Stromal cell of bone marrow (primary cell): ENCODE measurements at regions not wholly inside any gene's neighbourhood (a gene's known extent, or its start where the extent isn't known, plus 50 kb on each side); places are given as distances from the start of the nearest gene placed in this dataset.

Source experiments
- DNase-seq: peaks from one replicate; pipeline ENCODE4 v3.0.0-alpha.2; 2012; ENCODE audit warnings: low read depth

GRCh38 chr4:59243038-59243437 is 1957.1 kb upstream of the ADGRL3 start:
- DNase-seq, result no peak

- no peak for DNase-seq
Measured at GRCh38 chr4:59247032-59247431, 1953.1 kb upstream of the ADGRL3 start.

GRCh38 chr4:59248313-59248712 is 1951.8 kb upstream of the ADGRL3 start:
- no peak for DNase-seq

- no peak for DNase-seq
Measured at GRCh38 chr4:59249110-59249509, 1951.0 kb upstream of the ADGRL3 start.

GRCh38 chr4:59258002-59258401 is 1942.1 kb upstream of the ADGRL3 start:
- no peak for DNase-seq

GRCh38 chr4:59307609-59308008 is 1892.5 kb upstream of the ADGRL3 start:
- DNase-seq, result no peak

- no peak for DNase-seq
Measured at GRCh38 chr4:59314637-59315036, 1885.5 kb upstream of the ADGRL3 start.

- DNase-seq, result no peak
Measured at GRCh38 chr4:59339631-59340030, 1860.5 kb upstream of the ADGRL3 start.

- DNase-seq, result no peak
Measured at GRCh38 chr4:59341506-59341905, 1858.6 kb upstream of the ADGRL3 start.

GRCh38 chr4:59348949-59349348 is 1851.2 kb upstream of the ADGRL3 start:
- DNase-seq, result no peak

GRCh38 chr4:59369229-59369628 is 1830.9 kb upstream of the ADGRL3 start:
- DNase-seq, result no peak

- no peak for DNase-seq
Measured at GRCh38 chr4:59374416-59374815, 1825.7 kb upstream of the ADGRL3 start.

GRCh38 chr4:59380841-59381366 is 1819.2 kb upstream of the ADGRL3 start:
- DNase-seq, result no peak

GRCh38 chr4:59381591-59381990 is 1818.5 kb upstream of the ADGRL3 start:
- DNase-seq, result no peak

- DNase-seq, result no peak
Measured at GRCh38 chr4:59387759-59388758, 1812.1 kb upstream of the ADGRL3 start.

GRCh38 chr4:59393780-59394179 is 1806.3 kb upstream of the ADGRL3 start:
- no peak for DNase-seq

- no peak for DNase-seq
Measured at GRCh38 chr4:59400334-59400733, 1799.8 kb upstream of the ADGRL3 start.

GRCh38 chr4:59409647-59410046 is 1790.5 kb upstream of the ADGRL3 start:
- DNase-seq, result no peak

GRCh38 chr4:59412739-59413138 is 1787.4 kb upstream of the ADGRL3 start:
- no peak for DNase-seq

- no peak for DNase-seq
Measured at GRCh38 chr4:59455751-59456150, 1744.4 kb upstream of the ADGRL3 start.

GRCh38 chr4:59457576-59457975 is 1742.5 kb upstream of the ADGRL3 start:
- DNase-seq, result no peak

GRCh38 chr4:59484944-59485343 is 1715.2 kb upstream of the ADGRL3 start:
- DNase-seq, result no peak

- no peak for DNase-seq
Measured at GRCh38 chr4:59500103-59500502, 1700.0 kb upstream of the ADGRL3 start.

- no peak for DNase-seq
Measured at GRCh38 chr4:59503731-59504130, 1696.4 kb upstream of the ADGRL3 start.
